ENCODE measurements at regions not wholly inside any gene's neighbourhood (a gene's known extent, or its start where the extent isn't known, plus 50 kb on each side); places are given as distances from the start of the nearest gene placed in this dataset.
"Not testable (repeated sequence)": the region's sequence is repeated elsewhere in the genome, so short reads cannot be mapped to it uniquely, and the experiment has no call there.

DNA sequence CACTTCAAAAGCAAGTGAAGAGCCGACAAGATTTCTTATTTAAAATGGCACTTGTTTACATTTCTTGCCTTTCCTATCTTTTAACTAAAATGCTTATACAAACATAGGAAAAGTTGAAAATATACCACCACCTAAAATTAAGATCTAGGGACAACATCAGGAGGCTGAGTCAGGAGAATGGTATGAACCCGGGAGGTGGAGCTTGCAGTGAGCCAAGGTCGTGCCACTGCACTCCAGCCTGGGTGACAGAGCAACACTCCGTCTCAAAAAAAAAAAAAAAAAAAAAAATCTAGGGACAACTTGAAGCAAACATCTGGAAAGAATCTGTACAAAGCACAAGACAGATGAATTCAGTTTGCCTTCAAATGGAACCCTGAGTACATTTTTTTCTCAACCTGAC, 1455.3 kb downstream of the KHDRBS2 start:
- TF ChIP-seq, protein P1, sequence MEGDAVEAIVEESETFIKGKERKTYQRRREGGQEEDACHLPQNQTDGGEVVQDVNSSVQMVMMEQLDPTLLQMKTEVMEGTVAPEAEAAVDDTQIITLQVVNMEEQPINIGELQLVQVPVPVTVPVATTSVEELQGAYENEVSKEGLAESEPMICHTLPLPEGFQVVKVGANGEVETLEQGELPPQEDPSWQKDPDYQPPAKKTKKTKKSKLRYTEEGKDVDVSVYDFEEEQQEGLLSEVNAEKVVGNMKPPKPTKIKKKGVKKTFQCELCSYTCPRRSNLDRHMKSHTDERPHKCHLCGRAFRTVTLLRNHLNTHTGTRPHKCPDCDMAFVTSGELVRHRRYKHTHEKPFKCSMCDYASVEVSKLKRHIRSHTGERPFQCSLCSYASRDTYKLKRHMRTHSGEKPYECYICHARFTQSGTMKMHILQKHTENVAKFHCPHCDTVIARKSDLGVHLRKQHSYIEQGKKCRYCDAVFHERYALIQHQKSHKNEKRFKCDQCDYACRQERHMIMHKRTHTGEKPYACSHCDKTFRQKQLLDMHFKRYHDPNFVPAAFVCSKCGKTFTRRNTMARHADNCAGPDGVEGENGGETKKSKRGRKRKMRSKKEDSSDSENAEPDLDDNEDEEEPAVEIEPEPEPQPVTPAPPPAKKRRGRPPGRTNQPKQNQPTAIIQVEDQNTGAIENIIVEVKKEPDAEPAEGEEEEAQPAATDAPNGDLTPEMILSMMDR (IDR thresholded peaks at IDR 0.05): not testable (repeated sequence)
- not testable (repeated sequence) for TF ChIP-seq POLR2A, EP300 (IDR thresholded peaks at IDR 0.05)
